ENCODE measurements at regions not wholly inside any gene's neighbourhood (a gene's known extent, or its start where the extent isn't known, plus 50 kb on each side); places are given as distances from the start of the nearest gene placed in this dataset.
"Not testable (repeated sequence)": the region's sequence is repeated elsewhere in the genome, so short reads cannot be mapped to it uniquely, and the experiment has no call there.

- no peak overlapping the region for H3K4me3 Mint-ChIP-seq
- H3K27me3 Mint-ChIP-seq, result peaks cover 5% of the 10 kb centered on the region
- no peaks in the 10 kb centered on the region for H3K36me3 Mint-ChIP-seq (ENCODE audit: low read depth)
- H3K9me3 Mint-ChIP-seq, result no peaks in the 10 kb centered on the region
- no peaks in the 10 kb centered on the region for H3K4me1 Mint-ChIP-seq
- no peak overlapping the region for H3K27ac Mint-ChIP-seq
- intact Hi-C loops (cut with micrococcal nuclease), result no loop called here
- DNase-seq, result no peak
Observed at GRCh38 chr7:96800824-96801223, 91.2 kb upstream of the SEM1 start.

- intact Hi-C loops (cut with micrococcal nuclease), result no loop called here
- H3K9me3 Mint-ChIP-seq, result peaks cover 9% of the 10 kb centered on the region
- H3K36me3 Mint-ChIP-seq (ENCODE audit: low read depth), result no peaks in the 10 kb centered on the region
- no peaks in the 10 kb centered on the region for H3K4me1 Mint-ChIP-seq
- no peak overlapping the region for H3K27ac Mint-ChIP-seq
- no peak overlapping the region for H3K4me3 Mint-ChIP-seq
- peaks cover 9% of the 10 kb centered on the region for H3K27me3 Mint-ChIP-seq
- no peak for DNase-seq
Observed at GRCh38 chr7:96819111-96819700, 109.6 kb upstream of the SEM1 start.

GRCh38 chr7:96821131-96821530, 111.5 kb upstream of the SEM1 start:
- intact Hi-C loops (cut with micrococcal nuclease); H3K4me3 Mint-ChIP-seq; H3K36me3 Mint-ChIP-seq (ENCODE audit: low read depth); DNase-seq; H3K9me3 Mint-ChIP-seq; H3K27ac Mint-ChIP-seq; H3K4me1 Mint-ChIP-seq: not testable (repeated sequence)
- peaks cover 16% of the 10 kb centered on the region for H3K27me3 Mint-ChIP-seq

GRCh38 chr7:96822824-96823223, 113.2 kb upstream of the SEM1 start:
- H3K4me3 Mint-ChIP-seq, result no peak overlapping the region
- H3K4me1 Mint-ChIP-seq, result no peaks in the 10 kb centered on the region
- H3K27ac Mint-ChIP-seq, result no peak overlapping the region
- peaks cover 19% of the 10 kb centered on the region for H3K27me3 Mint-ChIP-seq
- intact Hi-C loops (cut with micrococcal nuclease), result loop anchor here (2.0 kb wide), 1 partner anchor 14 kb away; no protein-coding TSS in a partner anchor
- DNase-seq, result no peak
- peaks cover 5% of the 10 kb centered on the region for H3K9me3 Mint-ChIP-seq
- H3K36me3 Mint-ChIP-seq (ENCODE audit: low read depth), result no peaks in the 10 kb centered on the region

- no peak overlapping the region for H3K27ac Mint-ChIP-seq
- H3K27me3 Mint-ChIP-seq, result peaks cover 20% of the 10 kb centered on the region
- intact Hi-C loops (cut with micrococcal nuclease), result loop anchor here (2.0 kb wide), 1 partner anchor 14 kb away; no protein-coding TSS in a partner anchor
Observed at GRCh38 chr7:96823274-96823673, 113.6 kb upstream of the SEM1 start.

GRCh38 chr7:96824686-96825085, 115.0 kb upstream of the SEM1 start:
- Mint-ChIP-seq H3K27ac (no peak overlapping the region), H3K36me3 (ENCODE audit: low read depth) (no peaks in the 10 kb centered on the region), H3K4me1 (no peaks in the 10 kb centered on the region), H3K4me3 (no peak overlapping the region), H3K9me3 (peaks cover 5% of the 10 kb centered on the region), H3K27me3 (peaks cover 22% of the 10 kb centered on the region)
- DNase-seq, result no peak
- intact Hi-C loops (cut with micrococcal nuclease), result no loop called here

More at GRCh38 chr7:96823274-96823673, 113.6 kb upstream of the SEM1 start:
- no peak for DNase-seq
- H3K4me1 Mint-ChIP-seq, result no peaks in the 10 kb centered on the region
- H3K9me3 Mint-ChIP-seq, result peaks cover 5% of the 10 kb centered on the region
- no peak overlapping the region for H3K4me3 Mint-ChIP-seq
- no peaks in the 10 kb centered on the region for H3K36me3 Mint-ChIP-seq (ENCODE audit: low read depth)

- no peaks in the 10 kb centered on the region for H3K4me1 Mint-ChIP-seq
- H3K9me3 Mint-ChIP-seq, result peaks cover 5% of the 10 kb centered on the region
- peaks cover 23% of the 10 kb centered on the region for H3K27me3 Mint-ChIP-seq
- H3K36me3 Mint-ChIP-seq (ENCODE audit: low read depth), result no peaks in the 10 kb centered on the region
- no peak overlapping the region for H3K27ac Mint-ChIP-seq
- H3K4me3 Mint-ChIP-seq, result no peak overlapping the region
- no peak for DNase-seq
- intact Hi-C loops (cut with micrococcal nuclease), result no loop called here
Observed at GRCh38 chr7:96825285-96825684, 115.6 kb upstream of the SEM1 start.

- Mint-ChIP-seq H3K36me3 (ENCODE audit: low read depth) (no peaks in the 10 kb centered on the region), H3K9me3 (peaks cover 3% of the 10 kb centered on the region), H3K27ac (no peak overlapping the region), H3K27me3 (peaks cover 30% of the 10 kb centered on the region), H3K4me3 (no peak overlapping the region), H3K4me1 (no peaks in the 10 kb centered on the region)
- intact Hi-C loops (cut with micrococcal nuclease), result no loop called here
- DNase-seq, result no peak
Observed at GRCh38 chr7:96826089-96826488, 116.4 kb upstream of the SEM1 start.

- Mint-ChIP-seq H3K9me3 (no peaks in the 10 kb centered on the region), H3K27ac (no peak overlapping the region), H3K4me1 (no peaks in the 10 kb centered on the region), H3K4me3 (no peak overlapping the region), H3K36me3 (ENCODE audit: low read depth) (no peaks in the 10 kb centered on the region), H3K27me3 (peaks cover 29% of the 10 kb centered on the region)
- DNase-seq, result no peak
- intact Hi-C loops (cut with micrococcal nuclease), result no loop called here
Observed at GRCh38 chr7:96827701-96828100, 118.1 kb upstream of the SEM1 start.

GRCh38 chr7:96829121-96829520, 119.5 kb upstream of the SEM1 start:
- H3K9me3 Mint-ChIP-seq; intact Hi-C loops (cut with micrococcal nuclease); H3K4me3 Mint-ChIP-seq; H3K27ac Mint-ChIP-seq; DNase-seq; H3K36me3 Mint-ChIP-seq (ENCODE audit: low read depth); H3K4me1 Mint-ChIP-seq: not testable (repeated sequence)
- H3K27me3 Mint-ChIP-seq, result peaks cover 34% of the 10 kb centered on the region

- no peak overlapping the region for H3K4me3 Mint-ChIP-seq
- no peak for DNase-seq
- H3K4me1 Mint-ChIP-seq, result no peaks in the 10 kb centered on the region
- peaks cover 35% of the 10 kb centered on the region for H3K27me3 Mint-ChIP-seq
- H3K27ac Mint-ChIP-seq, result no peak overlapping the region
- H3K36me3 Mint-ChIP-seq (ENCODE audit: low read depth), result no peaks in the 10 kb centered on the region
- intact Hi-C loops (cut with micrococcal nuclease), result no loop called here
- H3K9me3 Mint-ChIP-seq, result no peaks in the 10 kb centered on the region
Observed at GRCh38 chr7:96831446-96831845, 121.8 kb upstream of the SEM1 start.

- H3K36me3 Mint-ChIP-seq (ENCODE audit: low read depth), result no peaks in the 10 kb centered on the region
Observed at GRCh38 chr7:96832092-96832662, 122.5 kb upstream of the SEM1 start.

GRCh38 chr7:96833676-96834453, 124.2 kb upstream of the SEM1 start:
- intact Hi-C loops (cut with micrococcal nuclease), result no loop called here
- Mint-ChIP-seq H3K36me3 (ENCODE audit: low read depth) (no peaks in the 10 kb centered on the region), H3K9me3 (peaks cover 4% of the 10 kb centered on the region), H3K27ac (no peak overlapping the region), H3K27me3 (peaks cover 40% of the 10 kb centered on the region), H3K4me3 (no peak overlapping the region), H3K4me1 (peaks cover 15% of the 10 kb centered on the region)
- no peak for DNase-seq

More at GRCh38 chr7:96832092-96832662, 122.5 kb upstream of the SEM1 start:
- Mint-ChIP-seq H3K9me3 (no peaks in the 10 kb centered on the region), H3K4me1 (peaks cover 3% of the 10 kb centered on the region), H3K4me3 (no peak overlapping the region), H3K27ac (no peak overlapping the region), H3K27me3 (peaks cover 35% of the 10 kb centered on the region)
- intact Hi-C loops (cut with micrococcal nuclease), result no loop called here
- no peak for DNase-seq

- DNase-seq, result no peak
- no peaks in the 10 kb centered on the region for H3K36me3 Mint-ChIP-seq (ENCODE audit: low read depth)
- intact Hi-C loops (cut with micrococcal nuclease), result loop anchor here (2.0 to 5.0 kb wide), 4 partner anchors 14 to 552 kb away; partner anchors contain the start of gene SEM1
- H3K9me3 Mint-ChIP-seq, result peaks cover 10% of the 10 kb centered on the region
- no peak overlapping the region for H3K27ac Mint-ChIP-seq
- peak overlapping the region; percentile 41 for H3K4me3 Mint-ChIP-seq
- peaks cover 17% of the 10 kb centered on the region for H3K4me1 Mint-ChIP-seq
- peaks cover 44% of the 10 kb centered on the region for H3K27me3 Mint-ChIP-seq
Observed at GRCh38 chr7:96836456-96836855, 126.8 kb upstream of the SEM1 start.
